CD1c-positive myeloid dendritic cell (primary cell): ENCODE measurements at regions not wholly inside any gene's neighbourhood (a gene's known extent, or its start where the extent isn't known, plus 50 kb on each side); places are given as distances from the start of the nearest gene placed in this dataset.
"Not testable (repeated sequence)": the region's sequence is repeated elsewhere in the genome, so short reads cannot be mapped to it uniquely, and the experiment has no call there.

Source experiments
- DNase-seq: peaks from one replicate; pipeline ENCODE4 v3.0.0-alpha.2; 2016; ENCODE audit errors: extremely low spot score

GRCh38 chr15:20308027-20308690 is 233.4 kb downstream of the GOLGA6L6 start:
- not testable (repeated sequence) for DNase-seq

DNA sequence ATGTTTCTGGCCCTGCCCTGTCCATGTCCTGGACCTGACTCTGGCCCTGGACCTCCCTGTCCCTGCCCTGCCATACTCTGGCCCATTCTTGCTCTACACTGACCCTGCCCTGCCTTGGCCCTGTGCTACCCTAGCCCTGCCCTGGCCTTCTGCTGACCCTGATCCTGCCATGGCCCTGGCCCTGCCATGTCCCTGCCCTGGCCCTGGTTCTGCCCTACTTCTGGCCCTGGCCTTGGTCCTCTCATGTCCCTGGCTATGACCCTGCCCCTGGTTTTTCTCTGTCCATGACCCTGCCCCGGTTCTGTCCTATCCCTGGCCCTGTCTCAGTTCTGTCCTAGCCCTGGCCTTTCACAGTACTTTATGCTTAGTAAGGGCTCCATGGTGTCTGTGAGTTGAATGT is 234.5 kb downstream of the GOLGA6L6 start:
- not testable (repeated sequence) for DNase-seq

- DNase-seq, result not testable (repeated sequence)
Measured at GRCh38 chr15:20306497-20307106, 235.0 kb downstream of the GOLGA6L6 start.

DNA sequence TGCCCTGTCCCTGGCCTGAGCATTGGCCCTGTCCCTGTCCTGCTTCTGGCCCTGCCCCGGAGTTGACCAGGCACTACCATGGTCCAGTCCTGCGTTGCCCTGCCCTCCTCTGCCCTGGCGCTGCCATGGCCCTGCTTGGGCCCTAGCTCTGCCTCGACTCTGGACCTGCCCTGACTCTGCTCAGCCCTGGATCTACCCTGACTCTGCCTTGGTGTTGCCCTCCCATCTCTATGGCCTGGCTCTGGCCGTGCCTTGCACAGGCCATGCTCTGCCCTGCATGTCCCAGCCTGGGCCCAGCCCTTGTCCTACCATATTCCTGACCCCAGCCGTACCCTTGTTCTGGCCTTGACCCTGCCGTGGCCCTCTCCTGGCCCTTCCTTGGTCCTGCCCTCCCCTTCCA is 235.7 kb downstream of the GOLGA6L6 start:
- not testable (repeated sequence) for DNase-seq

DNA sequence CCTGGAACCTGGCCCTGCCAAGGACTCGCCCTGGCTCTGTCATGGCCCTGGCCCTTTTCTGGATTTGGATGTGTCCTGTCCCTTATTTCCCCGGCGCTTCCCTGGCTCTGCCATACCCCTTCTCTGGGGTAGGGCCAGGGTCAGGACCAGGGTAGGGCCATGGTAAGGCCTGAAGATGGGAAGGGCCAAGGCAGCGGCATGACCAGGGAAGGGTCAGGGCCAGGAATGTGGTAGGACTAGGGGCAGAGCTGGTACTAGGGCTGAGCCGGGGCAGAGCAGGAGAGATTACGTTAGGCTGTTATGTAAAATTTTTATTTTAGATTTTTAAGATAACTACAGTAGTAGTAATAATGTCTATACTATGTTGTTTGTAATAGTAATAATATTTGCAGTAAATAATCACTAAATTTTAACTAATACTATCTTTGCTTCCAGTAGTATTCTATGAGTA is 236.6 kb downstream of the GOLGA6L6 start:
- not testable (repeated sequence) for DNase-seq

GRCh38 chr15:20304282-20305014 is 237.2 kb downstream of the GOLGA6L6 start:
- not testable (repeated sequence) for DNase-seq

DNA sequence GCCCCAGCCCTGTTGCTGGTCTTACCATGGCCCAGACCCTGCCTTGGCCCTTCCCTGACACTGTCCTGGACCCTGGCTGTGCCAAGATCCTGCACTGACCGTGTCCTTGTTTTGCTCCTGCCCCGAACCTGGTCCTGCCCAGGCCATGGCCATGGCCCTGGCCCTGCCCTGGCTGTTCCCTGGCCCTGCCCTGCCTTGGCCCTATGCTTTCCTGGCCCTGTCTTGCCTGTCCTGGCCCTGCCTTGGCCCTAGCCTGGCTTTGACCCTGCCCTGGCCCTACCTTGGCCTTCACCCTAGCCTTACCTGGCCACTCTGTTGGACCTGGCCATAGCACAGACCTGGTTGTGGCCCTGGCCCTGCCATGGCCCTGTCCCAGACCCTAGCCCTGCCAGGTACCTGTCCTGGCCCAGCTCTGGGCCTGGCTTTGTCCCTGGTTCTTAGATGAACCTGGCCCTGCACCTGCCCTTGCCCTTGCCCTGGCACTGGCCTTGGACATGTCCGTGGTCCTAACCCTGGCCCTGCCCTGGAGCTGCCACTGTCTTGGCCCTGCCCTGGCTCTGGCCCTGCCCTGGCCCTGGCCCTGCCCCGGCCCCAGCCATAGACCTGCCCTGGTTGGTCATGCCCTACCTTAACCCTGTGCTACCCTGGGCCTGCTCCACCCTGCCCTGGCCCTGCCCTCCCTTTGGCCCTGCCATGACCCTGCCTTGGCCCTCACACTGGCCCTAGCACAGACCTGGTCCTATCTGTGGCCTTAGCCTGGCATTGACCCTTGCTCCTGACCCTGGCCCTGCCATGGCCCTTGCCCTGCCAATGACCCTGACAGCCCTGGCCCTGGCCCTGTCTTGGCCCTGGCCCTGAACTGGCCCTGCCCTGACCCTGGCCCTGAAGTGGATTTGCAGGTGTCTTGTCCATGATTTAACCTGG is 238.1 kb downstream of the GOLGA6L6 start:
- not testable (repeated sequence) for DNase-seq

DNA sequence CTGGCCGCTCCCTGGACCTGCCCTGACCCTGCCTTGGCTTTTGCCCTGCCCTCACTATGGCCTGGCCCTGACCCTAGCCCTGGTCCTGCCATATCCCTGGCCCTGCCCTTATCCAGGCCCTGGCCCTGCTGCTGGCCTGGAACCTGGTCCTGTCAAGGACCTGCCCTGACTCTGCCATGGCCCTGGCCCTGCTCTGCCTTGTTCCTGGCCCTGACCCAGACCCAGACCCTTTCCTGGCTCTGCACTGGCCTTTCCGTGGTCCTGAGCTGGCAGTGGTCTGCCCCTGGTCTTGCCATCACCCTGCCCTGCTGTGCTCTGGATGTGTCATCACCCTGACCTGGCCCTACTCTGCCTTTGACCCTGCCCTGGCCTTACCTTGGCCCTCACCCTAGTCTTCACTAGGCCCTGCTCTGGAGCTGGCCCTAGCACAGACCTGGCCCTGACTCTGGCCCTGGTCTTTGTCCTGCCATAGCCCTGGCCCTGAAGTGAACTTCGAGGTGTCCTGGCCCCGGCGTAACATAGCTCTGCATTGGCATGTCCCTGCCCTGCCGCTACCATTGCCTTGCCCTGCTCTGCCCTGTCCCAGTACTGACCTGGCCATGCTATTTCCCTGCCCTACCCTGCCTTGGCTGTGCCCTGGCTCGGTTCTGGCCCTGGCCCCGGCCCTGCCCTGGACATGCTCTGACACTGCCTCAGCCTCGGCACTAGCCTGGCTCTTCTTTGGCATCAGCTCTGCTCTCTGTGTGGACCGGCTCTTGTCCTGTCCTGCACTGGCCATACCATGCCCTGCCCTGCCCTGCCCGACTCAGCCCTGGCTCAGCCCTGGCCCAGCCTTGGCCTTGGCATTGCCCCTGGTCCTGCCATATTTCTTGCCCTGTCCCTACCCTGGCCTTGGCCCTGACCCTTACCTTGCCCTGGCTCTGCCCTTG is 239.2 kb downstream of the GOLGA6L6 start:
- DNase-seq, result not testable (repeated sequence)

DNA sequence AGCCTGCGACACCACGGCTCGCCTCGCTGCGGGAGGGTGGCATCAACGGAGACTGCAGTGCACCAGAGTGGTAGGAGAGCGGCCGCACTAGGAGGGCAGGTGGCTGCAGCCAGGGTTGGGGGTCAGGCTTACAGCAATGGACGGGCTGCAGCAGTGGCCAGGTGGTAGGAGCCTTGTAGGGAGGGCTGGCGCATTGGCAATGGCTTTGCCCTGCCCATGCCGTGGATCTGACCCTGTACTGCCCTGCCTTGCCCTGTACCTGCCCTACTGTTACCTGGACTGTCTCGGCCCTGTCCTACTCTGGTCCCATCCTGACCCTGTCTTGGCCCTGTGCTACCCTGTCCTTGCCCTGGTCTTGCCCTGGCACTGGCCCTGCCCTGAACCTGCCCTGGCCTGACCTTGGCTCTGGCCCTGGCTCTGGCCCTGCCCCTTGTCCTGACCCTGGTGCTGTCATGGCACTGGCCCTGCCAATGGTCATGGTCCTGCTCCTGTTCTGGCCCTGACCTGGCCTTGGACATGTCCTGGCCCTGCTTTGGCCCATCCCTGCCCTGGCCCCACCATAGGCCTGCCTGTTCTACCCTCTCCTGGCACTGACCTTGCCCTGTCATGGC is 240.0 kb downstream of the GOLGA6L6 start:
- not testable (repeated sequence) for DNase-seq

DNA sequence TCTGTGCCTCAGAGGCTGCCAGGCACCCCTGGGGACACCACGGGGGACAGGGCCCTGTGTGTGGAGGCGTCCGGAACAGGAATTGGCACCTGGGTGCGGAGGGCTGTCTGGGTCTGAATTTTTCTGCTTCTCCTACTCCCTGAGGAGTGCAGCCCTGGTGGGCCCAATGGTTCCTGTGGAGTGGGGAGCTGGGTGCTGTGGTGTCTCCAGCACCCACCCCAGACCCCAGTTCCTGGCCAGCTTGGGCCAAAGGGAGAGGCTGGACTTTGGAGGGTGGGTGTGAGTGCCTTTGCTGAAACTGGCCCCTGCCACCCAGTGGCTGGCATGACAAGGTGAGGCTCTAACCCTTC is 240.6 kb downstream of the GOLGA6L6 start:
- DNase-seq, result not testable (repeated sequence)

- DNase-seq, result not testable (repeated sequence)
Measured at GRCh38 chr15:20300351-20301040, 241.1 kb downstream of the GOLGA6L6 start.

DNA sequence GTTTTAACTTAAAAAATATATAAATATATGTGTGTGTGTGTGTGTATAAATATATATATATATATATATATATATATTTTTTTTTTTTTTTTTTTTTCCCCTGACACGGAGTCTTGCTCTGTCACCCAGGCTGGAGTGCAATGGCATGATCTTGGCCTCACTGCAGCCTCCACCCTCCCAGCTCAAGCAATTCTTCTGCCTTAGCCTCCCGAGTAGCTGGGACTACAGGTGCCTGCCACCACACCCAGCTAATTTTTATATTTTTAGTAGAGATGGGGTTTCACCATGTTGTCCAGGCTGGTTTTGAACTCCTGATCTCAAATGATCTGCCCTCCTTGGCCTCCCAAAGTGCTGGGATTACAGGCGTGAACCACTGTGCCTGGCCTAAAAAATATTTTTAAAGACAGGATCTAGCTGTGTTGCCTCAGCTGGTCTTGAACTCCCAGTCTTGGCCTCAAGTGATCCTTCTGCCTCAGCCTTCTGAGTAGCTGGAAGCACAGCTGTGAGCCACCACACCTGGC is 243.9 kb downstream of the GOLGA6L6 start:
- DNase-seq, result not testable (repeated sequence)

- DNase-seq, result not testable (repeated sequence)
Measured at GRCh38 chr15:20296261-20296660, 245.3 kb downstream of the GOLGA6L6 start.

- no peak for DNase-seq
Measured at GRCh38 chr15:20295238-20295811, 246.3 kb downstream of the GOLGA6L6 start.

DNA sequence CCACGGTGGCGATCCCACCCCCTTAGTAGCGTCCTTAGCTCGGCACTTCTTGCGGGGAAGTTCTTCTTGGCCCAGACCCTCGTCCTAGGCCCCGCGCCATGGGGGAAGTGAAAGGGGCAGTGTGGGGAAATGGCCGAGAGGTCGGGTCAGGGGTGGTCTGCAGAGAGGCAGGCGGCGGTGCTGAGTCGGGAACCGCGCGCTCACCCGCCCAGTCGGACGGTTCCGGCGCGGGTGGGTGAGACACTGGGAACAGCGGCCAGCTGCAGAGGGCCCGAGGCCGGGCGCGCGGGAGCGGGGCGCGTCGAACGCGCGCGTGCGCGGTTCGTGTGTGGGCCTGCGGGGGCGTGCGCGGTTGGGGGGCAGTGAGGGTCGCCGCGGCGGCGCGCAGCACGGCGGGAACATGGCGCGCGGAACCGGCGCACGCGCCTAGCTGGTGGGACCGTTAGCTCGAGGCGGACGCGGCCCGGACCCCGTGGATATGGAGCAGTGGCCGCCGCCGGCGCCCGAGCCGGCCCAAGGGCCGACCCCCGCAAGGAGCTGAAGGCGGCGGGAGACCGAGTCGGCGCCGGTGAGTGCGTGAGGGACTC is 246.9 kb downstream of the GOLGA6L6 start:
- DNase-seq, result no peak

DNA sequence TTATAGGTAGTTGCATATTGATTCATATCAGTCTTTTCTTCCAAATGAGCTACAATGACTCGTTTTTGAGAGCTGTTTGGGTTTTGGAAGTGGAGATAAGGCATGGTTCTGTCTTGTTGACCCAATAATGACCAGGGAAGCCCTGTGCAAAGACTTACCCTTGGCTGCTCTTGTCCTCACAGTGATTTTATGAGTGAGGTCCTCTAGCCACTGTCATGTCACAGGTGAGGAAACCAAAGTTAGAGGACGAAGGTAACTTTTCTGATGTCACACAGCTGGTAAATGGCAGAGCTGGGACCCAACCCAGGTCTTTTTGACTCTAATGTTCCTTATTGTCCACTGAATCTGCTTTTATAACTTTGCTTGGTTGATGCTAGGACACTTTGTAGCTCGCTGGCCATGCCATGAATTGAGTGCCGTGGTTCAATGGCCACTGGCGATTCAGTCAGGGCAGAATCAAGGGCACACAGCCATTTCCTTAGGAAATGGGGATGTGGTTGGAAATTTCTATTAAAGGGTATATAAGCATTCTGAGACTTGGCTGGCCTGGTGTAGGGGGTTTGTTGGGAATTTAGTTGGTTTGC is 249.1 kb downstream of the GOLGA6L6 start:
- DNase-seq, result not testable (repeated sequence)

- not testable (repeated sequence) for DNase-seq
Measured at GRCh38 chr15:20291616-20292015, 250.0 kb downstream of the GOLGA6L6 start.

DNA sequence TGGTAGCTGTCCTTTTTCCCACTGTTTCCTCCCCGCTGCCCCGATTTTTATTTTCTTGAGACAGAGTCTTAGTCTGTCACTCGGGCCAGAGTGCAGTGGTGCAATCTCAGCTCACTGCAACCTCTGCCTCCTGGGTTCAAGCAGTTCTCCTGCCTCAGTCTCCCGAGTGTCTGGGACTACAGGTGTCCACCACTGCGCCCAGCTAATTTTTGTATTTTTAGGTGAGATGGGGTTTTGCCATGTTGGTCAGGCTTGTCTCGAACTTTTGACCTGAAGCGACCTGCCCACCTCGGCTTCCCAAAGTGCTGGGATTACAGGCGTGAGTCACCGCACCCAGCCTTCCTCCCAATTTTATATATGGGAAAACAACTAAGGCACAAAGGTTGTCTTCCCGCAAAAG is 251.0 kb downstream of the GOLGA6L6 start:
- DNase-seq, result not testable (repeated sequence)
